ENCODE measurements at regions not wholly inside any gene's neighbourhood (a gene's known extent, or its start where the extent isn't known, plus 50 kb on each side); places are given as distances from the start of the nearest gene placed in this dataset.

- CTCF ChIA-PET, result interaction anchor here (0.5 kb wide), 1 partner anchor 71 kb away, joined by 3 read pairs; no protein-coding TSS in a partner anchor
- DNase-seq (ENCODE audit: unreplicated experiment), result no peak
- POLR2A ChIA-PET, result no interaction called here
- TF ChIP-seq CTCF (IDR thresholded peaks at IDR 0.05; ENCODE audit: unreplicated experiment), result no peak
- no peaks in the 10 kb centered on the region for H3K9me3 Mint-ChIP-seq (ENCODE audit: unreplicated experiment)
- peaks cover 7% of the 10 kb centered on the region for H3K4me1 Mint-ChIP-seq (ENCODE audit: insufficient read depth, unreplicated experiment)
- BruUV-seq (replicated peaks), result no TSS peak
- peaks cover 7% of the 10 kb centered on the region for H3K36me3 Mint-ChIP-seq (ENCODE audit: insufficient read depth, unreplicated experiment)
- no peaks in the 10 kb centered on the region for H3K27me3 Mint-ChIP-seq (ENCODE audit: insufficient read depth, unreplicated experiment)
- no peak overlapping the region for H3K4me3 Mint-ChIP-seq (ENCODE audit: unreplicated experiment)
- intact Hi-C loops (cut with micrococcal nuclease), result loop anchor here (10.0 kb wide), 1 partner anchor 87 kb away; no protein-coding TSS in a partner anchor
- no peak overlapping the region for H3K27ac Mint-ChIP-seq (ENCODE audit: low read depth, unreplicated experiment)
Observed at GRCh38 chr20:56871691-56872090, 242.6 kb downstream of the TFAP2C start.

- intact Hi-C loops (cut with micrococcal nuclease), result loop anchor here (10.0 kb wide), 1 partner anchor 88 kb away; no protein-coding TSS in a partner anchor
- peaks cover 7% of the 10 kb centered on the region for H3K36me3 Mint-ChIP-seq (ENCODE audit: insufficient read depth, unreplicated experiment)
- no peaks in the 10 kb centered on the region for H3K27me3 Mint-ChIP-seq (ENCODE audit: insufficient read depth, unreplicated experiment)
- TF ChIP-seq CTCF (IDR thresholded peaks at IDR 0.05; ENCODE audit: unreplicated experiment), result no peak
- ChIA-PET POLR2A (interaction anchor here (0.8 kb wide), 1 partner anchor 159 kb away, joined by 3 read pairs; no protein-coding TSS in a partner anchor), CTCF (interaction anchor here (0.5 to 0.6 kb wide), 2 partner anchors 52 to 177 kb away, joined by 3 to 5 read pairs; no protein-coding TSS in a partner anchor)
- no peaks in the 10 kb centered on the region for H3K9me3 Mint-ChIP-seq (ENCODE audit: unreplicated experiment)
- peak; percentile 34 for DNase-seq (ENCODE audit: unreplicated experiment)
- peaks cover 7% of the 10 kb centered on the region for H3K4me1 Mint-ChIP-seq (ENCODE audit: insufficient read depth, unreplicated experiment)
- BruUV-seq (replicated peaks), result no TSS peak
- H3K27ac Mint-ChIP-seq (ENCODE audit: low read depth, unreplicated experiment), result no peak overlapping the region
- H3K4me3 Mint-ChIP-seq (ENCODE audit: unreplicated experiment), result no peak overlapping the region
Observed at GRCh38 chr20:56872620-56873458, 243.7 kb downstream of the TFAP2C start.

DNA sequence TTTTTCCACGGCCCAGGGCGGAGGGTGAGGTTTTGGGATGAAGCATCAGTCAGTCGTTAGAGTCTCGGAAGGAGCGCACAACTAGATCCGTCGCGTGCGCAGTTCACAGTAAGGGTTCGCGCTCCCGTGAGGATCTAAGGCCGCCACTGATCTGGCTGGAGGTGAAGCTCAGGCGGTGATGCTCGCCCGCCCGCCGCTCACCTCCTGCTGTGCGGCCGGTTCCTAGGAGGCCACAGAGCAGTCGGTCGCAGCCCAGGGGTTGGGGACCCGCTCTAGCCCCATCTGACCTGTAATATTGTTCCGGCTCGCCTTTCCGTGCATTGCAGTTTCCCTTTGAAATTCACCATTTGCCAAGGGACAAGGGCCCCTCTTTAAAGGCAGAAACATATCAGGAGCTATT, 244.7 kb downstream of the TFAP2C start:
- ChIA-PET CTCF (interaction anchor here (0.6 to 2.0 kb wide), 4 partner anchors 54 to 323 kb away, joined by 3 to 8 read pairs (median 3); no protein-coding TSS in a partner anchor), POLR2A (interaction anchor here (0.6 to 1.7 kb wide), 5 partner anchors 46 to 183 kb away, joined by 3 to 7 read pairs (median 3); no protein-coding TSS in a partner anchor)
- no TSS peak for BruUV-seq (replicated peaks)

More for the DNA sequence above, 244.7 kb downstream of the TFAP2C start:
- intact Hi-C loops (cut with micrococcal nuclease), result loop anchor here (10.0 kb wide), 1 partner anchor 89 kb away; no protein-coding TSS in a partner anchor
- Mint-ChIP-seq H3K27me3 (ENCODE audit: insufficient read depth, unreplicated experiment) (no peaks in the 10 kb centered on the region), H3K27ac (ENCODE audit: low read depth, unreplicated experiment) (no peak overlapping the region), H3K4me3 (ENCODE audit: unreplicated experiment) (no peak overlapping the region), H3K36me3 (ENCODE audit: insufficient read depth, unreplicated experiment) (peaks cover 7% of the 10 kb centered on the region), H3K4me1 (ENCODE audit: insufficient read depth, unreplicated experiment) (peaks cover 7% of the 10 kb centered on the region), H3K9me3 (ENCODE audit: unreplicated experiment) (no peaks in the 10 kb centered on the region)
- no peak for DNase-seq (ENCODE audit: unreplicated experiment)
- TF ChIP-seq CTCF (IDR thresholded peaks at IDR 0.05; ENCODE audit: unreplicated experiment), result no peak
